ENCODE measurements at regions not wholly inside any gene's neighbourhood (a gene's known extent, or its start where the extent isn't known, plus 50 kb on each side); places are given as distances from the start of the nearest gene placed in this dataset.

DNA sequence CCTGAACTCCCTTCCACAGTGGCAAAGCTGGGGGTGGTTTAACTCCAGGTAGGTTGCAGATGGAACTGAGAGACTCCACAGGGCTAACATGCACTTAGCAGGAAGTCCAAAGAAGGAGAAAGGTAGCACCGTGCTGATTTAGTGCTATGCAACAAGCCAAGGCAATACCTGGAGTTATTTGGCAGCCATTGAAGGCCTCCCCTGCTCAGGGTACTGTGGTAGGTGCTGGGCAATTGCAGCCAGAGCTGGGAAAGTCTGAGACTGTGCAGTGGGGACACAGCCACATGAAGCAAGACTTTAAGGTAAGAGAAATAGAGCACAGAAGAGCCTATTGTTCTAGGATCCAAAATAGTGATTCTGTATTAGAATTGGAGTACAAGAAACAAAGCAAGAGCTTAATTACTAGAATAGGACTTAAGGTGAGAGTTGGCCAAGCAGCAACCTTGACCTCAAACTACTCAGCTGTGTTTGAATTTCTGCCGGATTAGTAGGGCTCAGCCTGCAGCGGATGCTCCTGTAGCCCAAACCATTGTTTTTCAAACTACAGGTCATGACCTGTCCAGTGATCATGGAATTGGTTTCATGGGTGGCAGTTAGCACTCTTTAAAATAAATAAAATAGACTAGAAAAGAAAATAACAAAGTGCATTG lies 80.8 kb upstream of the STMND1 start:
- Histone ChIP-seq H3K9me3 (peaks cover 0 to 13% (median 0%) of the 10 kb centered on the region in 3 donors), H3K4me1 (no peaks in the 10 kb centered on the region), H3K36me3 (no peaks in the 10 kb centered on the region), H3K4me3 (no peak overlapping the region), H3K27me3 (no peaks in the 10 kb centered on the region), H3K27ac (no peak overlapping the region)
- TF ChIP-seq, protein P1, sequence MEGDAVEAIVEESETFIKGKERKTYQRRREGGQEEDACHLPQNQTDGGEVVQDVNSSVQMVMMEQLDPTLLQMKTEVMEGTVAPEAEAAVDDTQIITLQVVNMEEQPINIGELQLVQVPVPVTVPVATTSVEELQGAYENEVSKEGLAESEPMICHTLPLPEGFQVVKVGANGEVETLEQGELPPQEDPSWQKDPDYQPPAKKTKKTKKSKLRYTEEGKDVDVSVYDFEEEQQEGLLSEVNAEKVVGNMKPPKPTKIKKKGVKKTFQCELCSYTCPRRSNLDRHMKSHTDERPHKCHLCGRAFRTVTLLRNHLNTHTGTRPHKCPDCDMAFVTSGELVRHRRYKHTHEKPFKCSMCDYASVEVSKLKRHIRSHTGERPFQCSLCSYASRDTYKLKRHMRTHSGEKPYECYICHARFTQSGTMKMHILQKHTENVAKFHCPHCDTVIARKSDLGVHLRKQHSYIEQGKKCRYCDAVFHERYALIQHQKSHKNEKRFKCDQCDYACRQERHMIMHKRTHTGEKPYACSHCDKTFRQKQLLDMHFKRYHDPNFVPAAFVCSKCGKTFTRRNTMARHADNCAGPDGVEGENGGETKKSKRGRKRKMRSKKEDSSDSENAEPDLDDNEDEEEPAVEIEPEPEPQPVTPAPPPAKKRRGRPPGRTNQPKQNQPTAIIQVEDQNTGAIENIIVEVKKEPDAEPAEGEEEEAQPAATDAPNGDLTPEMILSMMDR (IDR thresholded peaks at IDR 0.05): no peak
- no peak for TF ChIP-seq POLR2A (IDR thresholded peaks at IDR 0.05)
- no peak for TF ChIP-seq EP300 (IDR thresholded peaks at IDR 0.05)
- no peak for TF ChIP-seq POLR2AphosphoS5 (IDR thresholded peaks at IDR 0.05)
- WGBS, 2 donors (ENCODE audit: low coverage in 1 of 2): 69 to 87% methylated on average over 2 to 3 of the region's 3 CpGs
- ATAC-seq: no peak

DNA sequence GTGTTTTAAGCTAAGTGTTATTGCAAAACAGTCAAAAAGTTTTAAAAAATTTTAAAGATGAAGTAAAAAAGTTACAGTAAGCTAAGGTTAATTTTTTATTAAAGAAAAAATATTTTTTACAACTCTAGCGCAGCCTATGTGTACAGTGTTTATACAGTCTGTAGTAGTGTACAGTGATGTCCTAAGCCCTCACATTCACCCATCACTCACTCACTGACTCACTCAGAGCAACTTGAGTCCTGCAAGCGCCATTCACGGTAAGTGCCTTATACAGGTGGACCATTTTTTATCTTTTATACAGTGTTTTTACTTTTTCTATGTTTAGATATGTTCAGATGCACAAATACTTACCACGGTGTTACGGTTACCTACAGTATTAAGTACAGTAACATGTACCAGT lies 83.4 kb upstream of the STMND1 start:
- Histone ChIP-seq H3K36me3 (no peaks in the 10 kb centered on the region), H3K4me3 (no peak overlapping the region), H3K9me3 (no peaks in the 10 kb centered on the region), H3K27ac (no peak overlapping the region), H3K27me3 (no peaks in the 10 kb centered on the region), H3K4me1 (peaks cover 0 to 5% (median 0%) of the 10 kb centered on the region in 3 donors)
- WGBS, 2 donors (ENCODE audit: low coverage in 1 of 2): 92% methylated on average over 5 of the region's 5 CpGs
- no peak for ATAC-seq
- TF ChIP-seq POLR2A (IDR thresholded peaks at IDR 0.05) (no peak), EP300 (IDR thresholded peaks at IDR 0.05) (no peak), POLR2AphosphoS5 (IDR thresholded peaks at IDR 0.05) (no peak)
- TF ChIP-seq, protein P1 (IDR thresholded peaks at IDR 0.05): no peak

DNA sequence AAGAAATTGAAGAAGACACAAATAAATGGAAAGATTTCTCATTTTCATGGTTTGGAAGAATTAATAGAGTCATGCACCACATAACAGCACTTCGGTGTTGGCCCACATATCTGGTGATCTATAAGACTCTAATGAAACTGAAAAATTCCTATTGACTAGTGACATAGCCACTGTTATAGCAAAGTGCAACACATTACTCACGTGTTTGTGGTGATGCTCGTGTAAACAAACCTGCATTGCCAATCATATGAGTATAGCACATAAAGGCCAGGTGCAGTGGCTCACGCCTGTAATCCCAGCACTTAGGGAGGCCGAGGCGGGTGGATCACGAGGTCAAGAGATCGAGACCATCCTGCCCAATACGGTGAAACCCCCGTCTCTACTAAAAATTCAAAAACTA lies 84.4 kb upstream of the STMND1 start:
- H3K36me3 ChIP-seq: no peaks in the 10 kb centered on the region
- TF ChIP-seq POLR2AphosphoS5 (IDR thresholded peaks at IDR 0.05) (no peak), EP300 (IDR thresholded peaks at IDR 0.05) (no peak), POLR2A (IDR thresholded peaks at IDR 0.05) (no peak)
- TF ChIP-seq, protein P1 (IDR thresholded peaks at IDR 0.05): no peak
- no peak for ATAC-seq
- H3K4me1 ChIP-seq: peaks cover 0 to 15% (median 0%) of the 10 kb centered on the region in 3 donors
- WGBS, 2 donors (ENCODE audit: low coverage in 1 of 2): 93 to 100% methylated on average over 4 to 9 of the region's 10 CpGs
- no peaks in the 10 kb centered on the region for H3K9me3 ChIP-seq
- no peak overlapping the region for H3K27ac ChIP-seq
- no peak overlapping the region for H3K4me3 ChIP-seq
- no peaks in the 10 kb centered on the region for H3K27me3 ChIP-seq

DNA sequence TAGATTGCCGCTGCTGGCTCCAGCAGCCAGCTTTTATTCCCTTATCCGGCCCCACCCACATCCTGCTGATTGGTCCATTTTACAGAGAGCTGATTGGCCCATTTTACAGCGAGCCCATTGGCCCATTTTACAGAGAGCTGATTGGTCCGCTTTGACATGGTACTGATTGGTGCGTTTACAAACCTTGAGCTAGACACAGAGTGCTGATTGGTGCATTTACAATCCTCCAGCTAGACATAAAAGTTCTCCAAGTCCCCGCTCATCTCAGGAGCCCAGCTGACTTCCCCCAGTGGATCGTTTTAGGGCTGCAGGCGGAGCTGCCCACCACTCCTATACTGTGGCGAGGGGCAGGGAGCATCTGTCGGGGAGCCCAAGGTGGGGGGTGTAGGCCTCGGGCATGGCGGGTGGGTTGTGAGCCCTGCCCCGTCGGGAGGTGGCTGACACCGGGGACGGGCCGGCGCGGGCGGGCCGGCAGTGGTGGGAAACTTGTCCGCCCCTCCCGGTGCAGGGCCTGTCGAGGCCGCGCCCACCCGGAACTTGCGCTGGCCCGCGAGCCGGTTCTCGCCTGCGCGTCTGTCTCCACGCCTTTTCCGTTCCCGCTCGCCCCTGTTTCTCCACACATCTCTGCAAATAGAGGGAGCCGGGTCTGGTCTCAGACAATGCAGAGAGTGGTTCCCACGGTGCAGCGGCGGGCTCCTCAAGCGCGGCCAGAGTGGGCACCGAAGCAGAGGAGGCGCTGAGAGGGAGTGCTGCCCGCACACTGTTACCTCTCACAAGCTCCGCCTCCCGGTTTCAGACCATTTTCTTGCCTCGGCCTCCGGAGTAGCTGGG lies 86.1 kb upstream of the STMND1 start:
- WGBS, 2 donors (ENCODE audit: low coverage in 1 of 2): 43 to 100% methylated on average over 1 to 11 of the region's 51 CpGs
- Histone ChIP-seq H3K4me1 (peaks cover 0 to 19% (median 0%) of the 10 kb centered on the region in 3 donors), H3K27me3 (no peaks in the 10 kb centered on the region), H3K9me3 (no peaks in the 10 kb centered on the region), H3K27ac (peak overlapping the region in 2 of 4 donors; percentile 53 to 73), H3K36me3 (no peaks in the 10 kb centered on the region), H3K4me3 (peak overlapping the region; percentile 31 to 56)
- TF ChIP-seq, protein P1 (IDR thresholded peaks at IDR 0.05): peak in 2 of 4 experiments; percentile 26 to 27
- no peak for TF ChIP-seq POLR2AphosphoS5 (IDR thresholded peaks at IDR 0.05)
- peak; percentile 44 for ATAC-seq
